ENCODE measurements at regions not wholly inside any gene's neighbourhood (a gene's known extent, or its start where the extent isn't known, plus 50 kb on each side); places are given as distances from the start of the nearest gene placed in this dataset.

GRCh38 chr5:167745868-167746267, 545.6 kb upstream of the WWC1 start:
- Histone ChIP-seq H3K79me2 (ENCODE audit: control insufficient read depth, insufficient read depth, low read length) (no peaks in the 10 kb centered on the region), H3K27me3 (ENCODE audit: control insufficient read depth, extremely low read depth, insufficient read depth, low read length) (no peaks in the 10 kb centered on the region), H3K4me1 (ENCODE audit: control insufficient read depth, extremely low read depth, insufficient read depth, low read length) (peaks cover 21% of the 10 kb centered on the region), H3K36me3 (ENCODE audit: control insufficient read depth in 2 of 2, extremely low read depth in 1 of 2, insufficient read depth in 2 of 2, low read length in 2 of 2) (no peaks in the 10 kb centered on the region), H3K9me1 (ENCODE audit: control insufficient read depth, extremely low read depth, insufficient read depth, low read length) (no peaks in the 10 kb centered on the region), H3K4me3 (ENCODE audit: control insufficient read depth in 2 of 3, extremely low read depth in 1 of 3, insufficient read depth in 2 of 3, low read depth in 1 of 3, low read length in 3 of 3) (no peak overlapping the region), H3K27ac (ENCODE audit: control insufficient read depth, insufficient read depth, low read length) (no peak overlapping the region), H3K9ac (ENCODE audit: control insufficient read depth, extremely low read depth, insufficient read depth, low read length) (no peak overlapping the region), H3K4me2 (ENCODE audit: control insufficient read depth, extremely low read depth, insufficient read depth, low read depth, low read length) (no peak overlapping the region), H3K9me3 (ENCODE audit: control insufficient read depth, low read depth, low read length) (no peaks in the 10 kb centered on the region), H2AFZ (ENCODE audit: control insufficient read depth, low read length) (no peak overlapping the region), H4K20me1 (ENCODE audit: control insufficient read depth, extremely low read depth, insufficient read depth, low read length) (no peaks in the 10 kb centered on the region)
- dilution Hi-C loops (cut with MboI; ENCODE audit: extremely low pct_ligation_motif_present, low sequenced_read_pairs): no loop called here
- FAIRE-seq (no peak), DNase-seq (ENCODE audit: low read depth, low spot score) (no peak)
- TF ChIP-seq, protein P1, sequence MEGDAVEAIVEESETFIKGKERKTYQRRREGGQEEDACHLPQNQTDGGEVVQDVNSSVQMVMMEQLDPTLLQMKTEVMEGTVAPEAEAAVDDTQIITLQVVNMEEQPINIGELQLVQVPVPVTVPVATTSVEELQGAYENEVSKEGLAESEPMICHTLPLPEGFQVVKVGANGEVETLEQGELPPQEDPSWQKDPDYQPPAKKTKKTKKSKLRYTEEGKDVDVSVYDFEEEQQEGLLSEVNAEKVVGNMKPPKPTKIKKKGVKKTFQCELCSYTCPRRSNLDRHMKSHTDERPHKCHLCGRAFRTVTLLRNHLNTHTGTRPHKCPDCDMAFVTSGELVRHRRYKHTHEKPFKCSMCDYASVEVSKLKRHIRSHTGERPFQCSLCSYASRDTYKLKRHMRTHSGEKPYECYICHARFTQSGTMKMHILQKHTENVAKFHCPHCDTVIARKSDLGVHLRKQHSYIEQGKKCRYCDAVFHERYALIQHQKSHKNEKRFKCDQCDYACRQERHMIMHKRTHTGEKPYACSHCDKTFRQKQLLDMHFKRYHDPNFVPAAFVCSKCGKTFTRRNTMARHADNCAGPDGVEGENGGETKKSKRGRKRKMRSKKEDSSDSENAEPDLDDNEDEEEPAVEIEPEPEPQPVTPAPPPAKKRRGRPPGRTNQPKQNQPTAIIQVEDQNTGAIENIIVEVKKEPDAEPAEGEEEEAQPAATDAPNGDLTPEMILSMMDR (optimal IDR thresholded peaks at IDR 0.05 in 1 of 3, IDR thresholded peaks at IDR 0.05 in 1 of 3, conservative IDR thresholded peaks at IDR 0.05 in 1 of 3; ENCODE audit: extremely low read depth in 1 of 3, insufficient read depth in 2 of 3, low read length in 3 of 3): no peak
- no peak for TF ChIP-seq EZH2 (IDR thresholded peaks at IDR 0.05; ENCODE audit: low read length)

GRCh38 chr5:167750586-167750985, 540.9 kb upstream of the WWC1 start:
- no peak overlapping the region for H3K4me3 ChIP-seq (ENCODE audit: control insufficient read depth in 2 of 3, extremely low read depth in 1 of 3, insufficient read depth in 2 of 3, low read depth in 1 of 3, low read length in 3 of 3)
- FAIRE-seq (no peak), DNase-seq (ENCODE audit: low read depth, low spot score) (no peak)
- H3K9me1 ChIP-seq (ENCODE audit: control insufficient read depth, extremely low read depth, insufficient read depth, low read length): no peaks in the 10 kb centered on the region
- no peaks in the 10 kb centered on the region for H3K79me2 ChIP-seq (ENCODE audit: control insufficient read depth, insufficient read depth, low read length)
- H3K9ac ChIP-seq (ENCODE audit: control insufficient read depth, extremely low read depth, insufficient read depth, low read length): no peak overlapping the region
- no peaks in the 10 kb centered on the region for H3K27me3 ChIP-seq (ENCODE audit: control insufficient read depth, extremely low read depth, insufficient read depth, low read length)
- dilution Hi-C loops (cut with MboI; ENCODE audit: extremely low pct_ligation_motif_present, low sequenced_read_pairs): no loop called here
- TF ChIP-seq EZH2 (IDR thresholded peaks at IDR 0.05; ENCODE audit: low read length): no peak
- TF ChIP-seq, protein P1 (optimal IDR thresholded peaks at IDR 0.05 in 1 of 3, IDR thresholded peaks at IDR 0.05 in 1 of 3, conservative IDR thresholded peaks at IDR 0.05 in 1 of 3; ENCODE audit: extremely low read depth in 1 of 3, insufficient read depth in 2 of 3, low read length in 3 of 3): no peak
- no peaks in the 10 kb centered on the region for H3K36me3 ChIP-seq (ENCODE audit: control insufficient read depth in 2 of 2, extremely low read depth in 1 of 2, insufficient read depth in 2 of 2, low read length in 2 of 2)
- no peak overlapping the region for H3K4me2 ChIP-seq (ENCODE audit: control insufficient read depth, extremely low read depth, insufficient read depth, low read depth, low read length)
- H3K27ac ChIP-seq (ENCODE audit: control insufficient read depth, insufficient read depth, low read length): no peak overlapping the region
- no peak overlapping the region for H2AFZ ChIP-seq (ENCODE audit: control insufficient read depth, low read length)
- H3K9me3 ChIP-seq (ENCODE audit: control insufficient read depth, low read depth, low read length): no peaks in the 10 kb centered on the region
- H4K20me1 ChIP-seq (ENCODE audit: control insufficient read depth, extremely low read depth, insufficient read depth, low read length): no peaks in the 10 kb centered on the region
- H3K4me1 ChIP-seq (ENCODE audit: control insufficient read depth, extremely low read depth, insufficient read depth, low read length): peaks cover 11% of the 10 kb centered on the region

Measured in keratinocyte (primary cell).